Keratinocyte (primary cell): ENCODE measurements at regions not wholly inside any gene's neighbourhood (a gene's known extent, or its start where the extent isn't known, plus 50 kb on each side); places are given as distances from the start of the nearest gene placed in this dataset.

Experiments
- CTCF ChIP-seq, 3 experiments: IDR thresholded peaks in 1 of 3; conservative IDR thresholded peaks in 1 of 3; optimal IDR thresholded peaks in 1 of 3; 2 replicates in 2 of 3; 3 replicates in 1 of 3; pipeline versions ENCODE3 to v1.5.1; 2011; ENCODE audit warnings: low read length in 3 of 3, mild to moderate bottlenecking in 3 of 3, moderate library complexity in 2 of 3, control low read depth in 1 of 3, inconsistent platforms in 1 of 3; ENCODE audit not compliant: insufficient read depth in 2 of 3; ENCODE audit errors: extremely low read depth in 1 of 3
- EZH2 ChIP-seq: IDR thresholded peaks from one replicate; pipeline ENCODE4 v1.6.1; 2012; ENCODE audit warnings: inconsistent platforms, mild to moderate bottlenecking, low read length, moderate library complexity

GRCh38 chr4:3613967-3614730 lies 81.9 kb upstream of the LRPAP1 start:
- TF ChIP-seq CTCF (optimal IDR thresholded peaks at IDR 0.05 in 1 of 3, IDR thresholded peaks at IDR 0.05 in 1 of 3, conservative IDR thresholded peaks at IDR 0.05 in 1 of 3; ENCODE audit: extremely low read depth in 1 of 3, insufficient read depth in 2 of 3, low read length in 3 of 3) (no peak), EZH2 (no peak)
